Mesenchymal stem cell (in vitro differentiated cells and primary cell): ENCODE measurements at regions not wholly inside any gene's neighbourhood (a gene's known extent, or its start where the extent isn't known, plus 50 kb on each side); places are given as distances from the start of the nearest gene placed in this dataset.

Experiments used
- DNase-seq: peaks from one replicate; pipeline ENCODE4 v3.0.0-alpha.2; 2013
- H2AFZ ChIP-seq: one replicate; pipeline ENCODE4 v1.6.1; 2013; ENCODE audit warnings: low read depth, mild to moderate bottlenecking, control low read depth, inconsistent platforms, low read length, moderate library complexity
- H2AK5ac ChIP-seq: 2 replicates; pipeline ENCODE4 v1.6.1; 2013; ENCODE audit warnings: low read length, moderate library complexity, mild to moderate bottlenecking, inconsistent platforms; ENCODE audit not compliant: severe bottlenecking
- H2BK120ac ChIP-seq: one replicate; pipeline ENCODE4 v1.6.1; 2013; ENCODE audit warnings: low read depth, mild to moderate bottlenecking, inconsistent platforms, low read length, moderate library complexity
- H2BK12ac ChIP-seq, 2 experiments: one replicate each; pipeline ENCODE4 v1.6.1; 2013; ENCODE audit warnings: inconsistent platforms in 2 of 2, low read length in 2 of 2, mild to moderate bottlenecking in 2 of 2, moderate library complexity in 2 of 2, control low read depth in 1 of 2
- H2BK15ac ChIP-seq: one replicate; pipeline ENCODE4 v1.6.1; 2013; ENCODE audit warnings: mild to moderate bottlenecking, low read depth, inconsistent platforms; ENCODE audit not compliant: poor library complexity, severe bottlenecking
- H2BK5ac ChIP-seq: 2 replicates; pipeline ENCODE4 v1.6.1; 2013; ENCODE audit warnings: low read depth, mild to moderate bottlenecking, low read length, control low read depth, inconsistent platforms; ENCODE audit not compliant: poor library complexity, severe bottlenecking
- H3K14ac ChIP-seq, 2 experiments: one replicate each; pipeline ENCODE4 v1.6.1; 2013; ENCODE audit warnings: inconsistent platforms in 2 of 2, low read length in 2 of 2, control low read depth in 1 of 2, mild to moderate bottlenecking in 1 of 2, moderate library complexity in 1 of 2
- H3K18ac ChIP-seq, 2 experiments: one replicate each; pipeline ENCODE4 v1.6.1; 2013; ENCODE audit warnings: inconsistent platforms in 2 of 2, low read length in 2 of 2, control low read depth in 1 of 2, low read depth in 1 of 2, mild to moderate bottlenecking in 1 of 2
- H3K23ac ChIP-seq, 2 experiments: one replicate each; pipeline ENCODE4 v1.6.1; 2013; ENCODE audit warnings: inconsistent platforms in 2 of 2, low read length in 2 of 2, mild to moderate bottlenecking in 2 of 2, moderate library complexity in 2 of 2, control low read depth in 1 of 2
- H3K27ac ChIP-seq: 2 replicates; pipeline ENCODE4 v1.5.1; 2013; ENCODE audit warnings: mild to moderate bottlenecking, moderate library complexity, low read length, control low read depth, inconsistent platforms; ENCODE audit not compliant: poor library complexity, severe bottlenecking
- H3K27me3 ChIP-seq, 2 experiments: 2 replicates each; pipeline versions ENCODE4 v1.6.1 to v1.7.0; 2013; ENCODE audit warnings: low read length in 2 of 2, mild to moderate bottlenecking in 2 of 2, moderate library complexity in 2 of 2, control low read depth in 1 of 2, inconsistent platforms in 1 of 2; ENCODE audit not compliant: control insufficient read depth in 1 of 2, insufficient read depth in 1 of 2
- H3K36me3 ChIP-seq, 2 experiments: 2 replicates each; pipeline versions ENCODE4 v1.6.1 to v1.7.0; 2013; ENCODE audit warnings: low read length in 2 of 2, control low read depth in 1 of 2, inconsistent platforms in 1 of 2, low read depth in 1 of 2, mild to moderate bottlenecking in 1 of 2; ENCODE audit not compliant: insufficient read depth in 2 of 2, control insufficient read depth in 1 of 2
- H3K4ac ChIP-seq, 2 experiments: one replicate each; pipeline ENCODE4 v1.6.1; 2013; ENCODE audit warnings: inconsistent platforms in 2 of 2, low read length in 2 of 2, mild to moderate bottlenecking in 2 of 2, moderate library complexity in 2 of 2, control low read depth in 1 of 2, low read depth in 1 of 2
- H3K4me1 ChIP-seq: 2 replicates; pipeline ENCODE4 v1.6.1; 2013; ENCODE audit warnings: low read depth, low read length, control low read depth; ENCODE audit not compliant: control insufficient read depth, insufficient read depth
- H3K4me2 ChIP-seq: 2 replicates; pipeline ENCODE4 v1.6.1; 2013; ENCODE audit warnings: low read length, mild to moderate bottlenecking, inconsistent platforms; ENCODE audit not compliant: poor library complexity, severe bottlenecking
- H3K4me3 ChIP-seq, 2 experiments: 2 replicates each; pipeline versions ENCODE4 v1.5.1 to v1.7.0; 2013; ENCODE audit warnings: low read length in 2 of 2, mild to moderate bottlenecking in 2 of 2, control low read depth in 1 of 2, low read depth in 1 of 2; ENCODE audit not compliant: insufficient read depth in 1 of 2
- H3K79me1 ChIP-seq: replicated peaks from 2 replicates; pipeline ENCODE4 v1.6.1; 2013; ENCODE audit warnings: mild to moderate bottlenecking, control low read depth, low read length, inconsistent platforms; ENCODE audit not compliant: poor library complexity, severe bottlenecking
- H3K9ac ChIP-seq: 2 replicates; pipeline ENCODE4 v1.7.0; 2013; ENCODE audit warnings: mild to moderate bottlenecking, low read length, moderate library complexity
- H3K9me3 ChIP-seq: 2 replicates; pipeline ENCODE4 v1.7.0; 2013; ENCODE audit warnings: mild to moderate bottlenecking, low read length; ENCODE audit not compliant: control insufficient read depth
- H4K8ac ChIP-seq: one replicate; pipeline ENCODE4 v1.6.1; 2013; ENCODE audit warnings: inconsistent platforms, mild to moderate bottlenecking, low read length, moderate library complexity
- H4K91ac ChIP-seq: one replicate; pipeline ENCODE4 v1.6.1; 2013; ENCODE audit warnings: mild to moderate bottlenecking, low read length, inconsistent platforms
- WGBS: methylation state at CpG from one replicate; pipeline ENCODE4 v1.1.7; 2013; ENCODE audit warnings: mixed read lengths; 5-methylcytosine and 5-hydroxymethylcytosine counted together

DNA sequence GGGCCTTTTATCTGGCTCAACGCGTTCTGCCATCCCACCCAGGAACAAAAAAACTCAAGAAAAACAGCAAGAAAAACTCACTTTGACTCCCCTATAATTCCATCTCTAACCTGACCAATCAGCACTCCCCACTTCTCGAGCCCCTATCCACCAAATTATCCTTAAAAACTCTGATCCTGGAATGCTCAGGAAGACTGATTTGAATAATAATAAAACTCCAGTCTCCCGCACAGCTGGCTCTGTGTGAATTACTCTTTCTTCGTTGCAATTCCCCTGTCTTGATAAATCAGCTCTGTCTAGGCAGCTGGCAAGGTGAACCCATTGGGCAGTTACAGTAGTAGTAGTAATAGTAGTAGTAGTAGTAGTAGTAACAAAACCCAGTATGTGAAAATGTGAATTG, 165.7 kb upstream of the CASK start:
- Histone ChIP-seq H3K18ac (no peak overlapping the region), H3K27ac (no peak overlapping the region), H2AFZ (no peak overlapping the region), H2BK12ac (no peak overlapping the region), H3K4me3 (no peak overlapping the region), H3K27me3 (no peaks in the 10 kb centered on the region), H3K23ac (no peak overlapping the region), H3K36me3 (no peaks in the 10 kb centered on the region), H3K4me1 (no peaks in the 10 kb centered on the region), H3K4me2 (no peak overlapping the region), H2BK15ac (no peak overlapping the region), H3K4ac (no peak overlapping the region), H2BK5ac (no peak overlapping the region), H3K79me1 (no peaks in the 10 kb centered on the region), H3K9me3 (no peaks in the 10 kb centered on the region), H4K8ac (no peak overlapping the region), H4K91ac (no peak overlapping the region), H2AK5ac (no peak overlapping the region), H2BK120ac (no peak overlapping the region), H3K9ac (no peak overlapping the region), H3K14ac (no peak overlapping the region)
- DNase-seq = no peak
- WGBS = 72% methylated on average over 5 of the region's 5 CpGs

DNA sequence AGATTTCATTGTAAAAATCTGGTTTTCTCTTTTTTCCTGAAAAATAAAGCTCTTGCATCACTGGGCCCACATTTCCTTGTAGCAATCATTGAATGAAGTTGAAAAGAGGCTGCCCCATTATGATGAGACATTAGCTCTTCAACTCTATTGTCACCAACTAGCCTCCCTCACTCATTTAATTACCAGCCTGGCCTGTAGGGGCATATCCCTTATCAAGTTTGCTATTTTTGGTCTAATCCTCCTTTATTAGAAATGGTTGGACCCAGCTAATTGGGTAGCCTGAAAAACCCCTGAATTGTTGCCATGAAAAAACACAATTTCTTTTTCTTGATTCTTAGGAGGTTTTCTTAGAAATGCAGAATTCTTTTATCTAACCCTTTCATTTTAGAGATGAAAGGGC, 164.6 kb upstream of the CASK start:
- no peak overlapping the region for H2AFZ ChIP-seq
- no peak overlapping the region for H3K4ac ChIP-seq
- H3K4me2 ChIP-seq = no peak overlapping the region
- no peak overlapping the region for H2AK5ac ChIP-seq
- no peak overlapping the region for H3K9ac ChIP-seq
- H4K91ac ChIP-seq = no peak overlapping the region
- no peaks in the 10 kb centered on the region for H3K4me1 ChIP-seq
- H3K79me1 ChIP-seq = no peaks in the 10 kb centered on the region
- DNase-seq = no peak
- no peak overlapping the region for H2BK15ac ChIP-seq
- no peak overlapping the region for H2BK12ac ChIP-seq
- H3K9me3 ChIP-seq = no peaks in the 10 kb centered on the region
- no peaks in the 10 kb centered on the region for H3K36me3 ChIP-seq
- H3K18ac ChIP-seq = no peak overlapping the region
- no peak overlapping the region for H4K8ac ChIP-seq
- no peak overlapping the region for H3K14ac ChIP-seq
- H3K4me3 ChIP-seq = no peak overlapping the region
- H3K23ac ChIP-seq = no peak overlapping the region
- no peaks in the 10 kb centered on the region for H3K27me3 ChIP-seq
- H3K27ac ChIP-seq = no peak overlapping the region
- H2BK120ac ChIP-seq = no peak overlapping the region
- no peak overlapping the region for H2BK5ac ChIP-seq

DNA sequence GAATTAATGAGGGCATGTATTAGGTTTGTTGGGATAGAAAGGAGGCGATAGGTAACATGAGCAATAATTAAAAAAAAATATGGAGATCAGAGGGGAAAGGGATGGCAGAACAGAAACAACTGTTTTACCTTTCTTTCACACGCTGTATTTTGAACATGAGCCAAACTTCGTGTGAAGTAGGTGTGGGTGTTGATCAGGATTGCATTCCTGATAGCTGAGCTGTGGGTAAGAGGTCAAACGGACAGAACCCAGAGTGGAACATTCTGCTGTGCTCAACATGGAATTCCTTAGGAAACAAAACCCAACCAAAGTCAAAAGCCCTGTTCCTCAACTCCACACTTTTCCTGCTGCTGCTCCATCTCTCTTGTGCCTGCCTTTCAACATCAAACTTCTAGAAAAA, 162.5 kb upstream of the CASK start:
- no peak overlapping the region for H3K4me2 ChIP-seq
- H2BK12ac ChIP-seq = no peak overlapping the region
- H3K4me3 ChIP-seq = no peak overlapping the region
- no peak overlapping the region for H3K27ac ChIP-seq
- no peaks in the 10 kb centered on the region for H3K4me1 ChIP-seq
- no peak overlapping the region for H2AFZ ChIP-seq
- no peak overlapping the region for H2BK120ac ChIP-seq
- no peak overlapping the region for H4K91ac ChIP-seq
- H3K4ac ChIP-seq = no peak overlapping the region
- H2AK5ac ChIP-seq = no peak overlapping the region
- H3K23ac ChIP-seq = no peak overlapping the region
- H4K8ac ChIP-seq = no peak overlapping the region
- H3K79me1 ChIP-seq = no peaks in the 10 kb centered on the region
- H3K18ac ChIP-seq = no peak overlapping the region
- H3K27me3 ChIP-seq = no peaks in the 10 kb centered on the region
- no peak overlapping the region for H3K14ac ChIP-seq
- H3K9me3 ChIP-seq = no peaks in the 10 kb centered on the region
- no peaks in the 10 kb centered on the region for H3K36me3 ChIP-seq
- H2BK15ac ChIP-seq = no peak overlapping the region
- H3K9ac ChIP-seq = no peak overlapping the region
- no peak overlapping the region for H2BK5ac ChIP-seq
- no peak for DNase-seq
- 92% methylated on average over 3 of the region's 4 CpGs for WGBS

DNA sequence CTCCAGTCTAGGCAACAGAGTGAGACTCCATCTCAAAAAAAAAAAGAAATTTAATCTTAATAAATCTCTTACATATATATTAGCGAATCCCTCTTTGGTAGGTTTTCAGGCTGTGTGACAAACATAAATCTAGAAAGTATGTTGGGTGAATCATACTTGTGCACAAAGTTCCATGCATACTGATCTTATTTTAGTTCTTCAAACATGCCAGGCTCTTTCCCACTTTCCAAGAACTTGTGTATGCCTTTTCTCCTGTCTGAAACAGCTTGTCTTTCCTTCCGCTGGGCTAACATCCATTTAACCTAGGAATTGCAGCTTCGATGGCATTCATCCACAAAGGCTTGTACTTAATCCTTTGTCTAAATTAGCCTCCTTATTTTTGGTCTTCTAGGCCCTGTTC, 156.6 kb upstream of the CASK start:
- Histone ChIP-seq H3K27ac (no peak overlapping the region), H3K4me1 (no peaks in the 10 kb centered on the region), H3K9me3 (no peaks in the 10 kb centered on the region), H2AFZ (no peak overlapping the region), H2AK5ac (no peak overlapping the region), H4K8ac (no peak overlapping the region), H2BK120ac (no peak overlapping the region), H3K36me3 (no peaks in the 10 kb centered on the region), H2BK5ac (no peak overlapping the region), H2BK15ac (no peak overlapping the region), H3K14ac (no peak overlapping the region), H3K9ac (no peak overlapping the region), H3K18ac (no peak overlapping the region), H4K91ac (no peak overlapping the region), H3K4me3 (no peak overlapping the region), H2BK12ac (no peak overlapping the region), H3K79me1 (no peaks in the 10 kb centered on the region), H3K23ac (no peak overlapping the region), H3K4me2 (no peak overlapping the region), H3K4ac (no peak overlapping the region), H3K27me3 (peaks cover 0 to 9% of the 10 kb centered on the region in 2 experiments)
- DNase-seq = peak; percentile 28
- WGBS = 84% methylated on average over 3 of the region's 3 CpGs
